ENCODE measurements at regions not wholly inside any gene's neighbourhood (a gene's known extent, or its start where the extent isn't known, plus 50 kb on each side); places are given as distances from the start of the nearest gene placed in this dataset.

GRCh38 chr3:54065586-54065985 lies 56.8 kb upstream of the CACNA2D3 start:
- H3K27ac Mint-ChIP-seq = no peak overlapping the region
- DNase-seq (no peak), ATAC-seq (no peak)
- intact Hi-C loops (cut with micrococcal nuclease) = no loop called here
- H3K36me3 ChIP-seq (ENCODE audit: control insufficient read depth, insufficient read depth, low read length) = no peaks in the 10 kb centered on the region
- no peak overlapping the region for H3K27ac ChIP-seq (ENCODE audit: low read length)
- no peaks in the 10 kb centered on the region for H3K36me3 Mint-ChIP-seq
- 60% methylated on average over 4 of the region's 4 CpGs for WGBS (ENCODE audit: insufficient coverage)
- H3K9me3 ChIP-seq (ENCODE audit: control insufficient read depth, insufficient read depth, low read length) = peaks cover 12% of the 10 kb centered on the region
- H3K4me1 ChIP-seq (ENCODE audit: control insufficient read depth, insufficient read depth, low read length) = no peaks in the 10 kb centered on the region
- H3K4me3 Mint-ChIP-seq = no peak overlapping the region
- H3K9me3 Mint-ChIP-seq = peaks cover 0 to 2% of the 10 kb centered on the region in 2 donors
- no peaks in the 10 kb centered on the region for H3K27me3 ChIP-seq (ENCODE audit: control insufficient read depth, insufficient read depth, low read length)
- no peak for TF ChIP-seq CTCF (IDR thresholded peaks at IDR 0.05)
- no peaks in the 10 kb centered on the region for H3K4me1 Mint-ChIP-seq
- peaks cover 0 to 2% of the 10 kb centered on the region in 2 donors for H3K27me3 Mint-ChIP-seq (ENCODE audit: low read depth in 2 of 2)
- H3K4me3 ChIP-seq (ENCODE audit: low read length) = no peak overlapping the region

- Mint-ChIP-seq H3K36me3 (no peaks in the 10 kb centered on the region), H3K27ac (no peak overlapping the region), H3K4me1 (no peaks in the 10 kb centered on the region), H3K27me3 (ENCODE audit: low read depth in 2 of 2) (peaks cover 0 to 2% of the 10 kb centered on the region in 2 donors), H3K4me3 (no peak overlapping the region), H3K9me3 (peaks cover 0 to 1% of the 10 kb centered on the region in 2 donors)
- H3K27ac ChIP-seq (ENCODE audit: low read length) = no peak overlapping the region
- WGBS (ENCODE audit: insufficient coverage) = 80% methylated on average over 4 of the region's 4 CpGs
- H3K4me1 ChIP-seq (ENCODE audit: control insufficient read depth, insufficient read depth, low read length) = no peaks in the 10 kb centered on the region
- H3K9me3 ChIP-seq (ENCODE audit: control insufficient read depth, insufficient read depth, low read length) = peaks cover 7% of the 10 kb centered on the region
- no peaks in the 10 kb centered on the region for H3K27me3 ChIP-seq (ENCODE audit: control insufficient read depth, insufficient read depth, low read length)
- H3K4me3 ChIP-seq (ENCODE audit: low read length) = no peak overlapping the region
- intact Hi-C loops (cut with micrococcal nuclease) = no loop called here
- ATAC-seq = no peak
- H3K36me3 ChIP-seq (ENCODE audit: control insufficient read depth, insufficient read depth, low read length) = no peaks in the 10 kb centered on the region
- TF ChIP-seq CTCF (IDR thresholded peaks at IDR 0.05) = no peak
- DNase-seq = no peak
Measured at GRCh38 chr3:54065140-54065539, 57.2 kb upstream of the CACNA2D3 start.

- Mint-ChIP-seq H3K27me3 (ENCODE audit: low read depth in 2 of 2) (peaks cover 0 to 2% of the 10 kb centered on the region in 2 donors), H3K4me3 (no peak overlapping the region), H3K36me3 (no peaks in the 10 kb centered on the region), H3K27ac (no peak overlapping the region), H3K9me3 (no peaks in the 10 kb centered on the region), H3K4me1 (no peaks in the 10 kb centered on the region)
- Histone ChIP-seq H3K9me3 (ENCODE audit: control insufficient read depth, insufficient read depth, low read length) (peaks cover under 1% of the 10 kb centered on the region), H3K4me1 (ENCODE audit: control insufficient read depth, insufficient read depth, low read length) (no peaks in the 10 kb centered on the region), H3K27ac (ENCODE audit: low read length) (no peak overlapping the region), H3K36me3 (ENCODE audit: control insufficient read depth, insufficient read depth, low read length) (no peaks in the 10 kb centered on the region), H3K4me3 (ENCODE audit: low read length) (no peak overlapping the region), H3K27me3 (ENCODE audit: control insufficient read depth, insufficient read depth, low read length) (no peaks in the 10 kb centered on the region)
- 71% methylated on average over 8 of the region's 8 CpGs for WGBS (ENCODE audit: insufficient coverage)
- intact Hi-C loops (cut with micrococcal nuclease) = no loop called here
- no peak for ATAC-seq
- no peak for DNase-seq
- no peak for TF ChIP-seq CTCF (IDR thresholded peaks at IDR 0.05)
Measured at GRCh38 chr3:54064486-54064885, 57.9 kb upstream of the CACNA2D3 start.

GRCh38 chr3:54062546-54062945 lies 59.8 kb upstream of the CACNA2D3 start:
- Mint-ChIP-seq H3K4me1 (no peaks in the 10 kb centered on the region), H3K9me3 (peaks cover 0 to 3% of the 10 kb centered on the region in 2 donors), H3K27ac (no peak overlapping the region), H3K27me3 (ENCODE audit: low read depth in 2 of 2) (peaks cover 0 to 2% of the 10 kb centered on the region in 2 donors), H3K4me3 (no peak overlapping the region), H3K36me3 (no peaks in the 10 kb centered on the region)
- H3K4me3 ChIP-seq (ENCODE audit: low read length) = no peak overlapping the region
- ATAC-seq (no peak), DNase-seq (no peak)
- 88% methylated on average over 3 of the region's 3 CpGs for WGBS (ENCODE audit: insufficient coverage)
- H3K9me3 ChIP-seq (ENCODE audit: control insufficient read depth, insufficient read depth, low read length) = no peaks in the 10 kb centered on the region
- no peak for TF ChIP-seq CTCF (IDR thresholded peaks at IDR 0.05)
- H3K36me3 ChIP-seq (ENCODE audit: control insufficient read depth, insufficient read depth, low read length) = no peaks in the 10 kb centered on the region
- no peak overlapping the region for H3K27ac ChIP-seq (ENCODE audit: low read length)
- intact Hi-C loops (cut with micrococcal nuclease) = no loop called here
- H3K4me1 ChIP-seq (ENCODE audit: control insufficient read depth, insufficient read depth, low read length) = no peaks in the 10 kb centered on the region
- no peaks in the 10 kb centered on the region for H3K27me3 ChIP-seq (ENCODE audit: control insufficient read depth, insufficient read depth, low read length)

Data from natural killer cell (primary cell).